ENCODE measurements at regions not wholly inside any gene's neighbourhood (a gene's known extent, or its start where the extent isn't known, plus 50 kb on each side); places are given as distances from the start of the nearest gene placed in this dataset.

- no peak for TF ChIP-seq EP300 (IDR thresholded peaks at IDR 0.05)
- no peak for TF ChIP-seq POLR2AphosphoS5 (IDR thresholded peaks at IDR 0.05)
- no peak for TF ChIP-seq POLR2A (IDR thresholded peaks at IDR 0.05)
- no peak for TF ChIP-seq CTCF (IDR thresholded peaks at IDR 0.05)
- 67 to 89% (median 85%) methylated on average over 3 of the region's 3 CpGs for WGBS, 5 donors
- H3K9me3 ChIP-seq, result peaks cover 0 to 10% (median 3%) of the 10 kb centered on the region in 4 donors
- peaks cover 0 to 39% (median 21%) of the 10 kb centered on the region in 3 donors for H3K27me3 ChIP-seq
- DNase-seq, result no peak
- H3K4me1 ChIP-seq, result no peaks in the 10 kb centered on the region
- no peaks in the 10 kb centered on the region for H3K36me3 ChIP-seq
- no peak overlapping the region for H3K4me3 ChIP-seq
- intact Hi-C loops (cut with DNase I; ENCODE audit: low total_unique reads), result no loop called here
- no peak overlapping the region for H3K27ac ChIP-seq
These were observed 53.1 kb downstream of the GSX2 start for GRCh38 chr4:54152846-54153600.

- TF ChIP-seq CTCF (IDR thresholded peaks at IDR 0.05) (no peak), EP300 (IDR thresholded peaks at IDR 0.05) (no peak), POLR2AphosphoS5 (IDR thresholded peaks at IDR 0.05) (no peak), POLR2A (IDR thresholded peaks at IDR 0.05) (no peak)
- no peak overlapping the region for H3K4me3 ChIP-seq
- 64 to 95% (median 78%) methylated on average over 1 of the region's 1 CpG for WGBS, 5 donors
These were observed 56.0 kb downstream of the GSX2 start for GRCh38 chr4:54155936-54156335.

DNA sequence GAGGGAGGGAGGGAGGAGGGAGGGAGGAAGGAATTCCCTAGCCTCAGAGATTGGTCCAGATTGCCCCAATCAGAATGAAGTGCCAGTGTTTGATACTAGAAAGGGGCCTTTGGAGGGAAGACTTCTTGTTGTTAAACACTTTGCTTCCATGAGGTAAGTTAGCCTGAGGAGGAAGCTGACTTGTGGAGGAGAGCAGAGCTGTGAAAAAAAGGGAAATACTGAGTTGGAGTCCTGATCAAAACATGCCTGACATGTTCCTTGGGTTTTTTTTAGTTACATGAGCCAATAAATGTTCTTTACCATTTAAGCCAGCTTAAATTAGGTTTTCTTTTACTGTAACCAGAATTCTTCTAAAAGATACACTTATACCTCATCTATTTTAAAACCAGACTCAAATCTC lies 57.6 kb downstream of the GSX2 start:
- H3K27me3 ChIP-seq, result no peaks in the 10 kb centered on the region
- H3K9me3 ChIP-seq, result peaks cover 0 to 14% (median 11%) of the 10 kb centered on the region in 4 donors
- DNase-seq, result no peak
- H3K27ac ChIP-seq, result no peak overlapping the region
- H3K4me1 ChIP-seq, result no peaks in the 10 kb centered on the region
- no peak overlapping the region for H3K4me3 ChIP-seq
- intact Hi-C loops (cut with DNase I; ENCODE audit: low total_unique reads), result no loop called here
- no peak for TF ChIP-seq EP300 (IDR thresholded peaks at IDR 0.05)
- H3K36me3 ChIP-seq, result no peaks in the 10 kb centered on the region

More at GRCh38 chr4:54155936-54156335, 56.0 kb downstream of the GSX2 start:
- H3K9me3 ChIP-seq, result peaks cover 0 to 14% (median 8%) of the 10 kb centered on the region in 4 donors
- no peak for DNase-seq
- no peak overlapping the region for H3K27ac ChIP-seq
- H3K36me3 ChIP-seq, result no peaks in the 10 kb centered on the region
- intact Hi-C loops (cut with DNase I; ENCODE audit: low total_unique reads), result no loop called here
- peaks cover 0 to 10% (median 2%) of the 10 kb centered on the region in 3 donors for H3K27me3 ChIP-seq
- H3K4me1 ChIP-seq, result no peaks in the 10 kb centered on the region

- 57 to 65% (median 63%) methylated on average over 3 of the region's 3 CpGs for WGBS, 5 donors
These were observed 59.6 kb downstream of the GSX2 start for GRCh38 chr4:54159543-54159942.

More at GRCh38 chr4:54159543-54159942, 59.6 kb downstream of the GSX2 start:
- DNase-seq, result no peak
- peaks cover 0 to 14% (median 11%) of the 10 kb centered on the region in 4 donors for H3K9me3 ChIP-seq
- TF ChIP-seq POLR2AphosphoS5 (IDR thresholded peaks at IDR 0.05) (no peak), CTCF (IDR thresholded peaks at IDR 0.05) (no peak), EP300 (IDR thresholded peaks at IDR 0.05) (no peak), POLR2A (IDR thresholded peaks at IDR 0.05) (no peak)
- no peak overlapping the region for H3K27ac ChIP-seq
- H3K4me1 ChIP-seq, result no peaks in the 10 kb centered on the region
- intact Hi-C loops (cut with DNase I; ENCODE audit: low total_unique reads), result no loop called here
- H3K4me3 ChIP-seq, result no peak overlapping the region
- H3K27me3 ChIP-seq, result no peaks in the 10 kb centered on the region
- H3K36me3 ChIP-seq, result no peaks in the 10 kb centered on the region

Data from stomach (tissue), 8 donors.